Prostate gland (tissue), 2 donors: ENCODE measurements at regions not wholly inside any gene's neighbourhood (a gene's known extent, or its start where the extent isn't known, plus 50 kb on each side); places are given as distances from the start of the nearest gene placed in this dataset.

ENCODE experiments used
- CTCF ChIP-seq, 4 experiments: fragments of 200-600 bp in 2 of 4; fragments of 450-650 bp in 2 of 4; sonication (generic) in 2 of 4; IDR thresholded peaks; 1 replicate in 3 of 4; 2 replicates in 1 of 4; pipeline ENCODE4 v1.5.1; 2016 to 2019; ENCODE audit warnings: antibody characterized with exemption in 4 of 4, mild to moderate bottlenecking in 2 of 4, moderate library complexity in 2 of 4
- POLR2A ChIP-seq: fragments of 450-650 bp; IDR thresholded peaks from one replicate; pipeline ENCODE4 v1.6.1; 2016; ENCODE audit warnings: antibody characterized with exemption, mild to moderate bottlenecking

DNA sequence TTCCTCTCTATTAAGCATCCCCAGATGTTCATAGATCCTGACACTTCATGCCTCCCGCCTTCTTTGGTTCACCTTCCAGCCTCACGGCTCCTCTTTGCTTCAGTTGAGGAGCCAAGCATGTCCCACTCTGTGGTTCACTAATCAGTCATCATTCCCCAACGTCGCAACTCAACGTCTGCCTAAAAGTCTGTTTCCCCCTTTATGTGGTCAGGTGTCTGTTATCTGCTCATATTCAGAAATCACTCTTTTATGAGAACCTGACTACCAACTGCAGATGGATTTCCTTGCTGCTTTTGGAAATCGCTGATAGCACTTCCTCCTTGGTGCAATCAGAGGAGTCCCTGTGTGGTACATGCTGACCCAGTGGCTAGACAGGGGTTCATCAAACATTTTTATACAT is 94.1 kb upstream of the VANGL1 start:
- no peak for TF ChIP-seq POLR2A
- TF ChIP-seq CTCF (IDR thresholded peaks at IDR 0.05) = no peak
